ENCODE measurements at regions not wholly inside any gene's neighbourhood (a gene's known extent, or its start where the extent isn't known, plus 50 kb on each side); places are given as distances from the start of the nearest gene placed in this dataset.

GRCh38 chr5:143680672-143681259 lies 131.2 kb upstream of the HMHB1 start (continued):
- TF ChIP-seq ERF (CRISPR knock-in tag; IDR thresholded peaks at IDR 0.05) = no peak
- no peak for TF ChIP-seq HOXA7 (CRISPR knock-in tag; IDR thresholded peaks at IDR 0.05)
- no peak for TF ChIP-seq GPN1 (CRISPR knock-in tag; IDR thresholded peaks at IDR 0.05; ENCODE audit: borderline replicate concordance)
- peak; percentile 74 for TF ChIP-seq RARA (CRISPR knock-in tag; IDR thresholded peaks at IDR 0.05)
- 0 out of 2 replicates have a peak, but pooled peaks have one; percentile 7 for TF ChIP-seq STAG1 (CRISPR knock-in tag; IDR thresholded peaks at IDR 0.05)
- no peak for TF ChIP-seq ZNF7 (CRISPR knock-in tag; IDR thresholded peaks at IDR 0.05)
- peak; percentile 91 for TF ChIP-seq ZNF609 (CRISPR knock-in tag; IDR thresholded peaks at IDR 0.05; ENCODE audit: borderline replicate concordance)
- 0 out of 2 replicates have a peak, but pooled peaks have one; percentile 55 for TF ChIP-seq ISL2 (CRISPR knock-in tag; IDR thresholded peaks at IDR 0.05)
- TF ChIP-seq KLF16 (CRISPR knock-in tag; IDR thresholded peaks at IDR 0.05) = peak in 1 of 2 experiments; percentile 70; a peak in 1 of 4 replicates
- TF ChIP-seq KLF12 (CRISPR knock-in tag; IDR thresholded peaks at IDR 0.05; ENCODE audit: borderline replicate concordance) = no peak
- peak; percentile 71; the same call in 1 of the 2 replicates for TF ChIP-seq SOX5 (CRISPR knock-in tag; IDR thresholded peaks at IDR 0.05; ENCODE audit: borderline replicate concordance)
- peak; percentile 80 for TF ChIP-seq HNF4A (CRISPR knock-in tag; IDR thresholded peaks at IDR 0.05)
- TF ChIP-seq ZNF234 (CRISPR knock-in tag; conservative IDR thresholded peaks at IDR 0.05) = no peak
- TF ChIP-seq FOXK1 (CRISPR knock-in tag; IDR thresholded peaks at IDR 0.05; ENCODE audit: borderline replicate concordance, low read depth) = peak; percentile 83
- TF ChIP-seq FOXP1 (IDR thresholded peaks at IDR 0.05) = no peak
- TF ChIP-seq FOXP1 (CRISPR knock-in tag; IDR thresholded peaks at IDR 0.05) = peak; percentile 83
- peak; percentile 89 for TF ChIP-seq ARID3A (IDR thresholded peaks at IDR 0.05; ENCODE audit: low read depth, low read length)
- no peak for TF ChIP-seq JUN (CRISPR knock-in tag; IDR thresholded peaks at IDR 0.05)
- peak; percentile 39; the same call in 1 of the 2 replicates for TF ChIP-seq CREB1 (IDR thresholded peaks at IDR 0.05)
- TF ChIP-seq CREB1 (CRISPR knock-in tag; IDR thresholded peaks at IDR 0.05) = peak; percentile 71
- no peak for TF ChIP-seq ZNF512B (CRISPR knock-in tag; IDR thresholded peaks at IDR 0.05; ENCODE audit: borderline replicate concordance)
- peak; percentile 59 for TF ChIP-seq NCOA2 (CRISPR knock-in tag; IDR thresholded peaks at IDR 0.05)
- TF ChIP-seq BCL6 (CRISPR knock-in tag; IDR thresholded peaks at IDR 0.05) = peak; percentile 83
- no peak for TF ChIP-seq DNMT1 (CRISPR knock-in tag; IDR thresholded peaks at IDR 0.05)
- peak; percentile 37; the same call in 1 of the 2 replicates for TF ChIP-seq FOXK2 (IDR thresholded peaks at IDR 0.05)

Data from HepG2 (cell line).